GM12878 (cell line): ENCODE measurements at regions not wholly inside any gene's neighbourhood (a gene's known extent, or its start where the extent isn't known, plus 50 kb on each side); places are given as distances from the start of the nearest gene placed in this dataset.

ENCODE experiments used
- ATAC-seq: fragments of 200-7000 bp; cut with Tn5 transposase; 3 replicates; pipeline ENCODE4 v1.9.1; 2020; ENCODE audit warnings: mild to moderate bottlenecking, moderate library complexity
- BruUV-seq: library from RNA; stranded (reverse); fragments of 400-500 nt; replicated peaks from 2 replicates; lab custom pipeline; 2021; lab: Mats Ljungman, UMichigan
- CTCF ChIA-PET: fragments of 300-600 bp; sonication (Branson Sonifier 250); formaldehyde crosslinking; extraction: SDS; loops from one replicate; lab custom pipeline; 2021; ENCODE audit warnings: inconsistent platforms; lab: Yijun Ruan, JAX
- POLR2A ChIA-PET: fragments of 350-600 bp; formaldehyde crosslinking; extraction: SDS; loops from one replicate; lab custom pipeline; 2021; ENCODE audit warnings: inconsistent platforms; lab: Charles Lee
- RAD21 ChIA-PET: fragments of 300-600 bp; sonication (Branson Sonifier 250); formaldehyde crosslinking; loops from one replicate; lab custom pipeline; 2023; ENCODE audit warnings: antibody characterized with exemption; ENCODE audit not compliant: unreplicated experiment; lab: Charles Lee
- SMC1A ChIA-PET: fragments of 300-600 bp; sonication (Branson Sonifier 250); formaldehyde crosslinking; loops from one replicate; lab custom pipeline; 2023; ENCODE audit not compliant: unreplicated experiment, uncharacterized antibody; lab: Charles Lee
- DNase-seq: peaks from one replicate; pipeline ENCODE4 v3.0.0-alpha.2; 2011; ENCODE audit warnings: low read depth, low spot score
- FAIRE-seq: peaks from 3 replicates; lab custom pipeline; 2011; peaks lifted over from hg19 to GRCh38; lab: Jason Lieb, UNC
- H2AFZ ChIP-seq: 2 replicates; pipeline ENCODE4 v1.6.0; 2011; ENCODE audit warnings: low read depth, low read length, control low read depth; ENCODE audit not compliant: control insufficient read depth
- H3K27ac ChIP-seq: 2 replicates; pipeline ENCODE4 v1.5.1; 2011; ENCODE audit warnings: control low read depth; ENCODE audit not compliant: control insufficient read depth, insufficient read depth
- H3K27me3 ChIP-seq, 2 experiments: replicated peaks in 1 of 2; 2 replicates each; pipeline versions ENCODE4 v1.6.0 to v1.6.1; 2011; ENCODE audit warnings: low read length in 1 of 2; ENCODE audit not compliant: control insufficient read depth in 2 of 2, insufficient read depth in 2 of 2
- H3K36me3 ChIP-seq, 2 experiments: 2 replicates each; pipeline ENCODE4 v1.5.1; 2011; ENCODE audit warnings: low read length in 1 of 2; ENCODE audit not compliant: control insufficient read depth in 2 of 2, insufficient read depth in 2 of 2
- H3K4me1 ChIP-seq: 2 replicates; pipeline ENCODE4 v1.6.1; 2011; ENCODE audit warnings: mild to moderate bottlenecking, low read length, moderate library complexity, mixed read lengths; ENCODE audit not compliant: control insufficient read depth, insufficient read depth
- H3K4me2 ChIP-seq: 2 replicates; pipeline ENCODE4 v1.6.0; 2011; ENCODE audit warnings: control low read depth; ENCODE audit not compliant: control insufficient read depth, insufficient read depth
- H3K4me3 ChIP-seq: fragments of 200-600 bp; sonication (generic); 2 replicates; pipeline ENCODE4 v1.5.1; 2016
- H3K79me2 ChIP-seq: 2 replicates; pipeline ENCODE4 v1.6.0; 2011; ENCODE audit warnings: low read length; ENCODE audit not compliant: control insufficient read depth, insufficient read depth
- H3K9ac ChIP-seq: 2 replicates; pipeline ENCODE4 v1.8.0; 2011; ENCODE audit warnings: low read length, control low read depth, mixed read lengths; ENCODE audit not compliant: control insufficient read depth, insufficient read depth
- H3K9me3 ChIP-seq: replicated peaks from 3 replicates; pipeline ENCODE4 v1.5.1; 2011; ENCODE audit warnings: mild to moderate bottlenecking, low read length; ENCODE audit not compliant: control insufficient read depth, insufficient read depth
- H4K20me1 ChIP-seq: 2 replicates; pipeline ENCODE4 v1.6.0; 2011; ENCODE audit not compliant: control insufficient read depth, insufficient read depth
- IRF5 ChIP-seq: fragments of 450-650 bp; IDR thresholded peaks from 2 replicates; pipeline ENCODE4 v1.6.1; 2017; ENCODE audit warnings: borderline replicate concordance
- NR2F1 ChIP-seq: fragments of 450-650 bp; conservative IDR thresholded peaks from 2 replicates; pipeline ENCODE4 v1.6.1; 2017; ENCODE audit warnings: mild to moderate bottlenecking
- RELA ChIP-seq: fragments of 450-650 bp; IDR thresholded peaks from 2 replicates; pipeline ENCODE4 v1.8.0; 2014; ENCODE audit warnings: borderline replicate concordance; ENCODE audit not compliant: partially characterized antibody
- RUNX3 ChIP-seq: IDR thresholded peaks from 2 replicates; pipeline ENCODE4 v1.6.1; 2012; ENCODE audit warnings: low read length, inconsistent platforms
- SMARCA5 ChIP-seq: fragments of 450-650 bp; IDR thresholded peaks from 2 replicates; pipeline ENCODE4 v1.6.1; 2017; ENCODE audit warnings: mild to moderate bottlenecking
- SREBF2 ChIP-seq: IDR thresholded peaks from 2 replicates; pipeline ENCODE4 v1.6.1; 2012; ENCODE audit warnings: mild to moderate bottlenecking, low read length
- SRF ChIP-seq, 2 experiments: IDR thresholded peaks; 2 replicates each; pipeline ENCODE4 v1.6.1; 2011; ENCODE audit warnings: low read depth in 2 of 2, low read length in 2 of 2, mild to moderate bottlenecking in 1 of 2, moderate library complexity in 1 of 2
- WGBS: methylation state at CpG from one replicate; pipeline ENCODE4 v1.1.6; 2016; ENCODE audit warnings: low lambda C conversion rate; ENCODE audit not compliant: insufficient replicate concordance, insufficient coverage; ENCODE audit errors: missing lambda C conversion rate; 5-methylcytosine and 5-hydroxymethylcytosine counted together
- in situ Hi-C: fragments of 300-500 bp; cut with MboI; formaldehyde crosslinking; loops from 9 replicates; pipeline ENCODE4 v1.14.3; 2018; ENCODE audit warnings: mixed read lengths
- intact Hi-C: fragments of 100-400 bp; cut with micrococcal nuclease; formaldehyde crosslinking; loops from one replicate; pipeline ENCODE4 v1.14.2; 2022; ENCODE audit not compliant: unreplicated experiment
- TF ChIP-seq, protein P1 (sequence below): fragments of 450-650 bp; conservative IDR thresholded peaks from 2 replicates; pipeline ENCODE4 v1.6.1; 2017; ENCODE audit warnings: mild to moderate bottlenecking, moderate library complexity
- TF ChIP-seq, protein P2 (sequence below): IDR thresholded peaks from 2 replicates; pipeline ENCODE4 v1.6.1; 2011; ENCODE audit warnings: mild to moderate bottlenecking, low read depth, low read length, moderate library complexity; ENCODE audit not compliant: insufficient replicate concordance

- TF ChIP-seq SREBF2 (no peak), SMARCA5 (no peak), RELA (no peak), NR2F1 (no peak), IRF5 (no peak)
- TF ChIP-seq, protein P1, sequence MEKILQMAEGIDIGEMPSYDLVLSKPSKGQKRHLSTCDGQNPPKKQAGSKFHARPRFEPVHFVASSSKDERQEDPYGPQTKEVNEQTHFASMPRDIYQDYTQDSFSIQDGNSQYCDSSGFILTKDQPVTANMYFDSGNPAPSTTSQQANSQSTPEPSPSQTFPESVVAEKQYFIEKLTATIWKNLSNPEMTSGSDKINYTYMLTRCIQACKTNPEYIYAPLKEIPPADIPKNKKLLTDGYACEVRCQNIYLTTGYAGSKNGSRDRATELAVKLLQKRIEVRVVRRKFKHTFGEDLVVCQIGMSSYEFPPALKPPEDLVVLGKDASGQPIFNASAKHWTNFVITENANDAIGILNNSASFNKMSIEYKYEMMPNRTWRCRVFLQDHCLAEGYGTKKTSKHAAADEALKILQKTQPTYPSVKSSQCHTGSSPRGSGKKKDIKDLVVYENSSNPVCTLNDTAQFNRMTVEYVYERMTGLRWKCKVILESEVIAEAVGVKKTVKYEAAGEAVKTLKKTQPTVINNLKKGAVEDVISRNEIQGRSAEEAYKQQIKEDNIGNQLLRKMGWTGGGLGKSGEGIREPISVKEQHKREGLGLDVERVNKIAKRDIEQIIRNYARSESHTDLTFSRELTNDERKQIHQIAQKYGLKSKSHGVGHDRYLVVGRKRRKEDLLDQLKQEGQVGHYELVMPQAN = no peak
- TF ChIP-seq, protein P2, sequence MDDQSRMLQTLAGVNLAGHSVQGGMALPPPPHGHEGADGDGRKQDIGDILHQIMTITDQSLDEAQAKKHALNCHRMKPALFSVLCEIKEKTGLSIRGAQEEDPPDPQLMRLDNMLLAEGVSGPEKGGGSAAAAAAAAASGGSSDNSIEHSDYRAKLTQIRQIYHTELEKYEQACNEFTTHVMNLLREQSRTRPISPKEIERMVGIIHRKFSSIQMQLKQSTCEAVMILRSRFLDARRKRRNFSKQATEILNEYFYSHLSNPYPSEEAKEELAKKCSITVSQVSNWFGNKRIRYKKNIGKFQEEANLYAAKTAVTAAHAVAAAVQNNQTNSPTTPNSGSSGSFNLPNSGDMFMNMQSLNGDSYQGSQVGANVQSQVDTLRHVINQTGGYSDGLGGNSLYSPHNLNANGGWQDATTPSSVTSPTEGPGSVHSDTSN = no peak
Observed at GRCh38 chr16:48948911-48949310, 332.7 kb downstream of the CBLN1 start (continued).

DNA sequence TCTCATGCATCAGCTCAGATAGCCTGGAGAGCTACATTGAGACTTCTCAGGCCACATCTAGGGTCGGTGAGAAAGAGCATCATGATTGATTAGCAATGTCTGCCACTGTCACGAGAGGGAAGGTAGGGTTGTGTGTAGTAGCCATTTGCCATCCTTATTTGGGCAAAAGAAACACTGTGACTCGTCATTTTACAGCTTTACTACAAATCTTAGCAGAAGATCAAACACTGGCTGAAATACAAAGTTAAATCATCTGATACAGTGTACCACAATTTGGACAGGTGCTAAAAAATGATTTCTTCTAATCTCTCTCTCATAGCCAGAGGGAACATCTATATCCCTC lies 334.3 kb downstream of the CBLN1 start:
- intact Hi-C loops = no loop called here
- CTCF ChIA-PET = interaction anchor here (1.5 kb wide), 1 partner anchor 9 kb away, joined by 3 read pairs; no protein-coding TSS in a partner anchor
- TF ChIP-seq SRF (IDR thresholded peaks at IDR 0.05; ENCODE audit: low read depth in 2 of 2, low read length in 2 of 2) = 0 out of 4 replicates have a peak, but pooled peaks of 1 of the 2 experiments have one; percentile 30
- TF ChIP-seq RUNX3 = no peak
- TF ChIP-seq, all 136 proteins: peak for 1

More for the DNA sequence above, 334.3 kb downstream of the CBLN1 start:
- FAIRE-seq (no peak), DNase-seq (no peak), ATAC-seq (no peak)
- BruUV-seq = no TSS peak
- Histone ChIP-seq H3K9me3 (no peaks in the 10 kb centered on the region), H2AFZ (no peak overlapping the region), H3K4me3 (no peak overlapping the region), H3K4me2 (no peak overlapping the region), H3K27me3 (no peaks in the 10 kb centered on the region), H3K79me2 (no peaks in the 10 kb centered on the region), H3K9ac (no peak overlapping the region), H3K4me1 (no peaks in the 10 kb centered on the region), H4K20me1 (no peaks in the 10 kb centered on the region), H3K36me3 (no peaks in the 10 kb centered on the region), H3K27ac (no peak overlapping the region)
- WGBS = 0% methylated on average over 3 of the region's 3 CpGs
- ChIA-PET RAD21 (no interaction called here), SMC1A (no interaction called here), POLR2A (interaction anchor here (1.4 kb wide), 1 partner anchor 10 kb away, joined by 3 read pairs; no protein-coding TSS in a partner anchor)
- in situ Hi-C loops = no loop called here
